K562 (cell line): ENCODE measurements at regions not wholly inside any gene's neighbourhood (a gene's known extent, or its start where the extent isn't known, plus 50 kb on each side); places are given as distances from the start of the nearest gene placed in this dataset.

Source experiments
- ATAC-seq: fragments of 200-7000 bp; cut with Tn5 transposase; 3 replicates; pipeline ENCODE4 v1.9.1; 2020; ENCODE audit warnings: moderate library complexity
- BruUV-seq: library from RNA; stranded (reverse); fragments of 400-500 nt; replicated peaks from 2 replicates; lab custom pipeline; 2021; lab: Mats Ljungman, UMichigan
- CTCF ChIA-PET: fragments of 300-600 bp; formaldehyde crosslinking; extraction: SDS; loops from one replicate; lab custom pipeline; 2021; ENCODE audit warnings: low intra/inter-chr PET ratio; lab: Yijun Ruan, JAX
- POLR2A ChIA-PET: fragments of 300-600, 350-650 bp; sonication (Branson Sonifier 250); formaldehyde crosslinking; extraction: SDS; loops from one replicate; lab custom pipeline; 2021; ENCODE audit warnings: antibody characterized with exemption, inconsistent platforms; lab: Yijun Ruan, JAX
- DNase-seq, 4 experiments: peaks; one replicate each; pipeline versions ENCODE4 v3.0.0 to v3.0.0-alpha.2; 2011 to 2018; ENCODE audit warnings: low spot score in 3 of 4, mixed read lengths in 3 of 4; ENCODE audit errors: extremely low read depth in 1 of 4
- FAIRE-seq: peaks from 2 replicates; lab custom pipeline; 2011; peaks lifted over from hg19 to GRCh38; lab: Jason Lieb, UNC
- H2AFZ ChIP-seq: 2 replicates; pipeline ENCODE4 v1.6.0; 2011; ENCODE audit warnings: low read depth, low read length, control low read depth, inconsistent platforms
- H3K27ac ChIP-seq: fragments of 200-600 bp; 3 replicates; pipeline ENCODE4 v1.8.0; 2011; ENCODE audit warnings: low read depth, mild to moderate bottlenecking, control low read depth, inconsistent platforms, low read length, moderate library complexity, mixed read lengths; ENCODE audit errors: extremely low read depth
- H3K27me3 ChIP-seq, 2 experiments: fragments of 300-600 bp in 1 of 2; 2 replicates in 1 of 2; 3 replicates in 1 of 2; pipeline versions ENCODE4 v1.6.0 to v1.8.0; 2011; ENCODE audit warnings: inconsistent platforms in 2 of 2, low read length in 2 of 2, mild to moderate bottlenecking in 1 of 2, mixed read lengths in 1 of 2, moderate library complexity in 1 of 2; ENCODE audit not compliant: control insufficient read depth in 2 of 2, insufficient read depth in 2 of 2
- H3K36me3 ChIP-seq: fragments of 300-600 bp; 3 replicates; pipeline ENCODE4 v1.8.0; 2011; ENCODE audit warnings: mild to moderate bottlenecking, low read length, inconsistent platforms; ENCODE audit not compliant: control insufficient read depth, insufficient read depth
- H3K4me1 ChIP-seq, 2 experiments: fragments of 200-600 bp in 1 of 2; replicated peaks in 1 of 2; 2 replicates in 1 of 2; 3 replicates in 1 of 2; pipeline versions ENCODE4 v1.5.1 to v1.8.0; 2011; ENCODE audit warnings: inconsistent platforms in 2 of 2, low read length in 2 of 2, mild to moderate bottlenecking in 1 of 2, mixed read lengths in 1 of 2, moderate library complexity in 1 of 2; ENCODE audit not compliant: control insufficient read depth in 2 of 2, insufficient read depth in 2 of 2
- H3K4me2 ChIP-seq: 2 replicates; pipeline ENCODE4 v1.6.1; 2011; ENCODE audit warnings: low read length, control low read depth, inconsistent platforms, mixed read lengths; ENCODE audit not compliant: insufficient read depth
- H3K4me3 ChIP-seq: fragments of 200-600 bp; sonication (generic), shearing (Covaris generic); 2 replicates; pipeline ENCODE4 v1.5.1; 2016; ENCODE audit warnings: control low read depth, inconsistent platforms
- H3K79me2 ChIP-seq: fragments of 200-600 bp; 3 replicates; pipeline ENCODE4 v1.8.0; 2011; ENCODE audit warnings: low read length, inconsistent platforms; ENCODE audit not compliant: control insufficient read depth, insufficient read depth
- H3K9ac ChIP-seq, 2 experiments: 2 replicates each; pipeline versions ENCODE4 v1.6.0 to v1.6.1; 2011; ENCODE audit warnings: low read depth in 2 of 2, low read length in 2 of 2, control low read depth in 1 of 2, inconsistent platforms in 1 of 2, mild to moderate bottlenecking in 1 of 2, mixed read lengths in 1 of 2; ENCODE audit not compliant: insufficient read depth in 1 of 2
- H3K9me1 ChIP-seq: one replicate; pipeline ENCODE4 v1.6.0; 2011; ENCODE audit warnings: inconsistent platforms, mild to moderate bottlenecking, low read length, moderate library complexity; ENCODE audit not compliant: control insufficient read depth, insufficient read depth
- H3K9me3 ChIP-seq: replicated peaks from 2 replicates; pipeline ENCODE4 v1.5.1; 2011; ENCODE audit warnings: low read depth, low read length, inconsistent platforms; ENCODE audit not compliant: control insufficient read depth, insufficient read depth
- H4K20me1 ChIP-seq: replicated peaks from 2 replicates; pipeline ENCODE4 v1.6.1; 2011; ENCODE audit warnings: low read length, inconsistent platforms, mixed read lengths; ENCODE audit not compliant: control insufficient read depth, insufficient read depth
- CCAR2 ChIP-seq: fragments of 200-400 bp; formaldehyde crosslinking; IDR thresholded peaks from 2 replicates; pipeline ENCODE4 v1.6.1; 2017; ENCODE audit warnings: mild to moderate bottlenecking, low read depth, low read length
- CREB3L1 ChIP-seq: fragments of 450-650 bp; IDR thresholded peaks from 2 replicates; pipeline ENCODE4 v1.6.1; 2014; ENCODE audit warnings: low read depth, mild to moderate bottlenecking, moderate library complexity, borderline replicate concordance
- CTBP1 ChIP-seq: fragments of 450-650 bp; IDR thresholded peaks from 2 replicates; pipeline ENCODE4 v1.6.1; 2016; ENCODE audit warnings: borderline replicate concordance
- EP300 ChIP-seq: IDR thresholded peaks from 2 replicates; pipeline ENCODE4 v1.6.1; 2012; ENCODE audit warnings: low read length, improper control_type of control experiment
- KLF16 ChIP-seq: IDR thresholded peaks from 2 replicates; pipeline ENCODE4 v1.6.1; 2016; ENCODE audit warnings: antibody characterized with exemption
- ZNF253 ChIP-seq: fragments of 250-450 bp; sonication (Bioruptor Pico); conservative IDR thresholded peaks from 2 replicates; pipeline ENCODE4 v1.6.1; 2021; ENCODE audit warnings: mild to moderate bottlenecking
- WGBS: fragments of 100-300 bp; shearing (Covaris generic); methylation state at CpG from one replicate; pipeline ENCODE4 v1.1.6; 2016; ENCODE audit warnings: low coverage, mixed read lengths; ENCODE audit not compliant: insufficient coverage; ENCODE audit errors: missing lambda C conversion rate; 5-methylcytosine and 5-hydroxymethylcytosine counted together
- in situ Hi-C: fragments of 300-500 bp; cut with MboI; formaldehyde crosslinking; loops from 4 replicates; pipeline ENCODE4 v1.15.0; 2018; ENCODE audit warnings: inconsistent platforms, mixed read lengths
- intact Hi-C: fragments of 100-400 bp; cut with micrococcal nuclease; formaldehyde crosslinking; loops from 2 replicates; pipeline ENCODE4 v1.14.2; 2022
- TF ChIP-seq, protein P1 (sequence below): sonication (generic); formaldehyde crosslinking; IDR thresholded peaks from 2 replicates; pipeline ENCODE4 v1.8.1; 2022; ENCODE audit warnings: missing genetic modification reagents

DNA sequence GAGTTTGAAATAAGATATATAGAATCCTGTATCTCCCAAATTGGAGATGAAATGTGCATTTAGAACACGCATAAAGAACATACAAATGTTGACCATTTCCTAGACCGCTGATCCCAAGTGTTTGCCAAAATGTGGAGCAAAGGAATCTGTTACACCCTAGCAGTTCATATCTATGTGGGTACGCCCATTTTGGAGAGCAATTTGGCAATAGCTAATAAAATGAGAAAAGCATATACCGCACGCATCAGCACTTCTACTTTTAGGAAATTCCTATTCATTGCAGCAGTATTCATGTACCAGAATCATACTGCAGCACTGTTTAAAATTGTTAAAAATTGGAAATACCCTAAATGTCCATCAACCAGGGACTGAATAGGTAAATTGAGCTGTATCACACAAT is 937.8 kb downstream of the BCL11B start:
- CTCF ChIA-PET, result no interaction called here
- 5% methylated on average over 5 of the region's 5 CpGs for WGBS
- H3K79me2 ChIP-seq, result no peaks in the 10 kb centered on the region
- no peaks in the 10 kb centered on the region for H3K9me1 ChIP-seq
- POLR2A ChIA-PET, result no interaction called here
- H4K20me1 ChIP-seq, result no peaks in the 10 kb centered on the region
- no peak for FAIRE-seq
- DNase-seq, result no peak
- TF ChIP-seq, protein P1, sequence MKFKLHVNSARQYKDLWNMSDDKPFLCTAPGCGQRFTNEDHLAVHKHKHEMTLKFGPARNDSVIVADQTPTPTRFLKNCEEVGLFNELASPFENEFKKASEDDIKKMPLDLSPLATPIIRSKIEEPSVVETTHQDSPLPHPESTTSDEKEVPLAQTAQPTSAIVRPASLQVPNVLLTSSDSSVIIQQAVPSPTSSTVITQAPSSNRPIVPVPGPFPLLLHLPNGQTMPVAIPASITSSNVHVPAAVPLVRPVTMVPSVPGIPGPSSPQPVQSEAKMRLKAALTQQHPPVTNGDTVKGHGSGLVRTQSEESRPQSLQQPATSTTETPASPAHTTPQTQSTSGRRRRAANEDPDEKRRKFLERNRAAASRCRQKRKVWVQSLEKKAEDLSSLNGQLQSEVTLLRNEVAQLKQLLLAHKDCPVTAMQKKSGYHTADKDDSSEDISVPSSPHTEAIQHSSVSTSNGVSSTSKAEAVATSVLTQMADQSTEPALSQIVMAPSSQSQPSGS (CRISPR knock-in tag), result no peak
- TF ChIP-seq KLF16 (no peak), CTBP1 (no peak), ZNF253 (no peak), CCAR2 (no peak), CREB3L1 (no peak), EP300 (no peak)
- BruUV-seq, result no TSS peak
- intact Hi-C loops, result no loop called here
- H3K27ac ChIP-seq, result no peak overlapping the region
- H3K36me3 ChIP-seq, result no peaks in the 10 kb centered on the region
- no peak overlapping the region for H3K9ac ChIP-seq
- no peak overlapping the region for H2AFZ ChIP-seq
- ATAC-seq, result no peak
- H3K4me3 ChIP-seq, result no peak overlapping the region
- in situ Hi-C loops, result no loop called here
- H3K4me2 ChIP-seq, result no peak overlapping the region
- H3K27me3 ChIP-seq, result no peaks in the 10 kb centered on the region
- 0 out of 2 replicates have a peak, but pooled peaks cover under 1% of the 10 kb centered on the region for H3K9me3 ChIP-seq
- no peaks in the 10 kb centered on the region for H3K4me1 ChIP-seq
